K562 (cell line): ENCODE measurements at regions not wholly inside any gene's neighbourhood (a gene's known extent, or its start where the extent isn't known, plus 50 kb on each side); places are given as distances from the start of the nearest gene placed in this dataset.

Experiments used
- ATAC-seq: fragments of 200-7000 bp; cut with Tn5 transposase; 3 replicates; pipeline ENCODE4 v1.9.1; 2020; ENCODE audit warnings: moderate library complexity
- BruUV-seq: library from RNA; stranded (reverse); fragments of 400-500 nt; replicated peaks from 2 replicates; lab custom pipeline; 2021; lab: Mats Ljungman, UMichigan
- CTCF ChIA-PET: fragments of 300-600 bp; formaldehyde crosslinking; extraction: SDS; loops from one replicate; lab custom pipeline; 2021; ENCODE audit warnings: low intra/inter-chr PET ratio; lab: Yijun Ruan, JAX
- POLR2A ChIA-PET: fragments of 300-600, 350-650 bp; sonication (Branson Sonifier 250); formaldehyde crosslinking; extraction: SDS; loops from one replicate; lab custom pipeline; 2021; ENCODE audit warnings: antibody characterized with exemption, inconsistent platforms; lab: Yijun Ruan, JAX
- DNase-seq, 4 experiments: peaks; one replicate each; pipeline versions ENCODE4 v3.0.0 to v3.0.0-alpha.2; 2011 to 2018; ENCODE audit warnings: low spot score in 3 of 4, mixed read lengths in 3 of 4; ENCODE audit errors: extremely low read depth in 1 of 4
- FAIRE-seq: peaks from 2 replicates; lab custom pipeline; 2011; peaks lifted over from hg19 to GRCh38; lab: Jason Lieb, UNC
- H2AFZ ChIP-seq: 2 replicates; pipeline ENCODE4 v1.6.0; 2011; ENCODE audit warnings: low read depth, low read length, control low read depth, inconsistent platforms
- H3K27ac ChIP-seq: fragments of 200-600 bp; 3 replicates; pipeline ENCODE4 v1.8.0; 2011; ENCODE audit warnings: low read depth, mild to moderate bottlenecking, control low read depth, inconsistent platforms, low read length, moderate library complexity, mixed read lengths; ENCODE audit errors: extremely low read depth
- H3K27me3 ChIP-seq, 2 experiments: fragments of 300-600 bp in 1 of 2; 2 replicates in 1 of 2; 3 replicates in 1 of 2; pipeline versions ENCODE4 v1.6.0 to v1.8.0; 2011; ENCODE audit warnings: inconsistent platforms in 2 of 2, low read length in 2 of 2, mild to moderate bottlenecking in 1 of 2, mixed read lengths in 1 of 2, moderate library complexity in 1 of 2; ENCODE audit not compliant: control insufficient read depth in 2 of 2, insufficient read depth in 2 of 2
- H3K36me3 ChIP-seq: fragments of 300-600 bp; 3 replicates; pipeline ENCODE4 v1.8.0; 2011; ENCODE audit warnings: mild to moderate bottlenecking, low read length, inconsistent platforms; ENCODE audit not compliant: control insufficient read depth, insufficient read depth
- H3K4me1 ChIP-seq, 2 experiments: fragments of 200-600 bp in 1 of 2; replicated peaks in 1 of 2; 2 replicates in 1 of 2; 3 replicates in 1 of 2; pipeline versions ENCODE4 v1.5.1 to v1.8.0; 2011; ENCODE audit warnings: inconsistent platforms in 2 of 2, low read length in 2 of 2, mild to moderate bottlenecking in 1 of 2, mixed read lengths in 1 of 2, moderate library complexity in 1 of 2; ENCODE audit not compliant: control insufficient read depth in 2 of 2, insufficient read depth in 2 of 2
- H3K4me2 ChIP-seq: 2 replicates; pipeline ENCODE4 v1.6.1; 2011; ENCODE audit warnings: low read length, control low read depth, inconsistent platforms, mixed read lengths; ENCODE audit not compliant: insufficient read depth
- H3K4me3 ChIP-seq: fragments of 200-600 bp; sonication (generic), shearing (Covaris generic); 2 replicates; pipeline ENCODE4 v1.5.1; 2016; ENCODE audit warnings: control low read depth, inconsistent platforms
- H3K79me2 ChIP-seq: fragments of 200-600 bp; 3 replicates; pipeline ENCODE4 v1.8.0; 2011; ENCODE audit warnings: low read length, inconsistent platforms; ENCODE audit not compliant: control insufficient read depth, insufficient read depth
- H3K9ac ChIP-seq, 2 experiments: 2 replicates each; pipeline versions ENCODE4 v1.6.0 to v1.6.1; 2011; ENCODE audit warnings: low read depth in 2 of 2, low read length in 2 of 2, control low read depth in 1 of 2, inconsistent platforms in 1 of 2, mild to moderate bottlenecking in 1 of 2, mixed read lengths in 1 of 2; ENCODE audit not compliant: insufficient read depth in 1 of 2
- H3K9me1 ChIP-seq: one replicate; pipeline ENCODE4 v1.6.0; 2011; ENCODE audit warnings: inconsistent platforms, mild to moderate bottlenecking, low read length, moderate library complexity; ENCODE audit not compliant: control insufficient read depth, insufficient read depth
- H3K9me3 ChIP-seq: replicated peaks from 2 replicates; pipeline ENCODE4 v1.5.1; 2011; ENCODE audit warnings: low read depth, low read length, inconsistent platforms; ENCODE audit not compliant: control insufficient read depth, insufficient read depth
- H4K20me1 ChIP-seq: replicated peaks from 2 replicates; pipeline ENCODE4 v1.6.1; 2011; ENCODE audit warnings: low read length, inconsistent platforms, mixed read lengths; ENCODE audit not compliant: control insufficient read depth, insufficient read depth
- CBFA2T2 ChIP-seq: fragments of 450-650 bp; conservative IDR thresholded peaks from 2 replicates; pipeline ENCODE4 v1.6.1; 2017; ENCODE audit warnings: mild to moderate bottlenecking
- CBX5 ChIP-seq: IDR thresholded peaks from 2 replicates; pipeline ENCODE4 v1.6.1; 2014; ENCODE audit warnings: low read depth, borderline replicate concordance
- ELF4 ChIP-seq: fragments of 450-650 bp; formaldehyde crosslinking; IDR thresholded peaks from 2 replicates; pipeline ENCODE4 v1.4.0; 2022; ENCODE audit warnings: missing genetic modification characterization
- KDM2B ChIP-seq: fragments of 250-450 bp; sonication (Bioruptor Pico); IDR thresholded peaks from 2 replicates; pipeline ENCODE4 v1.8.0; 2021; ENCODE audit warnings: mild to moderate bottlenecking, moderate library complexity
- RAD21 ChIP-seq, 2 experiments: fragments of 250-450 bp in 1 of 2; fragments of 450-650 bp in 1 of 2; sonication (Bioruptor Pico) in 1 of 2; formaldehyde crosslinking in 1 of 2; IDR thresholded peaks in 1 of 2; conservative IDR thresholded peaks in 1 of 2; 2 replicates each; pipeline versions ENCODE4 v1.4.0 to v1.8.0; 2020 to 2022; ENCODE audit warnings: mild to moderate bottlenecking in 2 of 2, moderate library complexity in 1 of 2
- ZNF766 ChIP-seq: fragments of 200-800 bp; sonication (Bioruptor generic); conservative IDR thresholded peaks from 2 replicates; pipeline ENCODE4 v1.6.1; 2016; ENCODE audit warnings: missing genetic modification characterization, missing compliant biosample characterization
- WGBS: fragments of 100-300 bp; shearing (Covaris generic); methylation state at CpG from one replicate; pipeline ENCODE4 v1.1.6; 2016; ENCODE audit warnings: low coverage, mixed read lengths; ENCODE audit not compliant: insufficient coverage; ENCODE audit errors: missing lambda C conversion rate; 5-methylcytosine and 5-hydroxymethylcytosine counted together
- in situ Hi-C: fragments of 300-500 bp; cut with MboI; formaldehyde crosslinking; loops from 4 replicates; pipeline ENCODE4 v1.15.0; 2018; ENCODE audit warnings: inconsistent platforms, mixed read lengths
- intact Hi-C: fragments of 100-400 bp; cut with micrococcal nuclease; formaldehyde crosslinking; loops from 2 replicates; pipeline ENCODE4 v1.14.2; 2022
- TF ChIP-seq, protein P1 (sequence below): fragments of 450-650 bp; IDR thresholded peaks from 2 replicates; pipeline ENCODE4 v1.6.1; 2018; ENCODE audit warnings: mild to moderate bottlenecking, low read depth; ENCODE audit not compliant: partially characterized antibody
- TF ChIP-seq, protein P2 (sequence below): sonication (generic); formaldehyde crosslinking; IDR thresholded peaks from 2 replicates; pipeline ENCODE4 v1.8.1; 2022; ENCODE audit warnings: missing genetic modification reagents

DNA sequence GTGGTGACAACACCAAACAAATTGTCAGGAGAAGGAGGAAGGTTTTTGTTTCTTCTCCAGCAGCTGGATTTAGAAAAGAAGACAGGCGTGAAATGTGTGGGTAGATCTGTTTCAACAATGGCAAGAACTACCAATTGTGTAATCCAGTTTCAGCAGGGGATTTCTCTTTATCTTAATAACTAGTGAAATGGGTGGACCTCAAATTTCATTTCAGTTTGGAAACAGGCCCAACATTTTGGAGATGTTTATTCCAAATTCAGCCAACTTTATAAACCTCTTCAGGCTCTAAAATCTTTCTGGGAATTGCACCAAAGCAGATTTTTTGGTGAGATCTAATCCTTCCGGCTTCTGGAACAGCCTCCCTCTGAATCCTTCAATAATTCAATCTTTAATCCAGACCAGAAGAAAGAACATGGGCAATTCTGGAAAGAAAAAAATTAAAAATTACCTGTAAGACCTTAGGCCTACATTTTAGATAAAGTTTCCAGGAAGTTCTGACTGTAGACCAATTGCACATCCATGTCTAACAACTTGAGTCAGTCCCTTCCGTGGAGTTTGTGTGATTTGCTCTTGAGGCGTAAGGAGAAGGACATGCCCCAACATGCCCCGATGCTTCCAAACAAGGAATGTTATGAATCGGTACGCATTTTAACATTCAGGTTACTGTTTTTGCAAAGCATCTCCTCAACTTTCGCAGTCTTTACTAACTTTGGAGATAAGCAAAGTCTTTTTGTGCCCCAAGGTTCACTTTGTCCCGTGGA lies 423.6 kb downstream of the IRX1 start (continued):
- TF ChIP-seq, protein P1, sequence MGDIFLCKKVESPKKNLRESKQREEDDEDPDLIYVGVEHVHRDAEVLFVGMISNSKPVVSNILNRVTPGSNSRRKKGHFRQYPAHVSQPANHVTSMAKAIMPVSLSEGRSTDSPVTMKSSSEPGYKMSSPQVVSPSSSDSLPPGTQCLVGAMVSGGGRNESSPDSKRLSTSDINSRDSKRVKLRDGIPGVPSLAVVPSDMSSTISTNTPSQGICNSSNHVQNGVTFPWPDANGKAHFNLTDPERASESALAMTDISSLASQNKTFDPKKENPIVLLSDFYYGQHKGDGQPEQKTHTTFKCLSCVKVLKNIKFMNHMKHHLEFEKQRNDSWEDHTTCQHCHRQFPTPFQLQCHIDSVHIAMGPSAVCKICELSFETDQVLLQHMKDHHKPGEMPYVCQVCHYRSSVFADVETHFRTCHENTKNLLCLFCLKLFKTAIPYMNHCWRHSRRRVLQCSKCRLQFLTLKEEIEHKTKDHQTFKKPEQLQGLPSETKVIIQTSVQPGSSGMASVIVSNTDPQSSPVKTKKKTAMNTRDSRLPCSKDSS: no peak
- TF ChIP-seq CBX5 (no peak), ZNF766 (CRISPR knock-in tag) (no peak), RAD21 (CRISPR knock-in tag; conservative IDR thresholded peaks at IDR 0.05 in 1 of 2, IDR thresholded peaks at IDR 0.05 in 1 of 2) (no peak)
- TF ChIP-seq, protein P2, sequence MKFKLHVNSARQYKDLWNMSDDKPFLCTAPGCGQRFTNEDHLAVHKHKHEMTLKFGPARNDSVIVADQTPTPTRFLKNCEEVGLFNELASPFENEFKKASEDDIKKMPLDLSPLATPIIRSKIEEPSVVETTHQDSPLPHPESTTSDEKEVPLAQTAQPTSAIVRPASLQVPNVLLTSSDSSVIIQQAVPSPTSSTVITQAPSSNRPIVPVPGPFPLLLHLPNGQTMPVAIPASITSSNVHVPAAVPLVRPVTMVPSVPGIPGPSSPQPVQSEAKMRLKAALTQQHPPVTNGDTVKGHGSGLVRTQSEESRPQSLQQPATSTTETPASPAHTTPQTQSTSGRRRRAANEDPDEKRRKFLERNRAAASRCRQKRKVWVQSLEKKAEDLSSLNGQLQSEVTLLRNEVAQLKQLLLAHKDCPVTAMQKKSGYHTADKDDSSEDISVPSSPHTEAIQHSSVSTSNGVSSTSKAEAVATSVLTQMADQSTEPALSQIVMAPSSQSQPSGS: no peak

DNA sequence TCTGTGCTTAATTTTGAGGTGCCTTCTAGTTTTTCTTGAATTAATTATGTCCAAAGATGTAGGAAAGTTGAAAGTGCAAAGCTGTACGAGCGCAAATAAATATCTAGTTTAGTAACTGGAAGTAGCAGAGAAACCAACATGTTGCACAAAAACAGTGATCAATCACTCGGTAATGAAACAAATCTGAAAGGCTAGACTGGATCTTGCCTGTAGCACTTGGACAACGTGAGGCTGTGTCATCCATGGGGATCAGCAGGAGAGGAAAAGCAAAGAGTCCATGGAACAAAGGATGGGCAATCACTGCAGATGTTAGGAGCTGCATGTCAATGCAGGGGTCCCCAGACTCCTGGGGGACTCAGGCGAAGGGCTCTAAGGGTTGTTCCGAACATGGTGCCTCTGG lies 424.2 kb downstream of the IRX1 start:
- no peaks in the 10 kb centered on the region for H3K27me3 ChIP-seq
- H3K9me3 ChIP-seq: no peaks in the 10 kb centered on the region; the same call in 1 of the 2 replicates
- in situ Hi-C loops: no loop called here
- H2AFZ ChIP-seq: no peak overlapping the region
- H3K4me1 ChIP-seq: no peaks in the 10 kb centered on the region
- no peaks in the 10 kb centered on the region for H3K36me3 ChIP-seq
- H3K79me2 ChIP-seq: no peaks in the 10 kb centered on the region
- H3K4me2 ChIP-seq: no peak overlapping the region
- no peaks in the 10 kb centered on the region for H4K20me1 ChIP-seq
- ChIA-PET POLR2A (interaction anchor here (0.6 kb wide), 1 partner anchor 50 kb away, joined by 3 read pairs; no protein-coding TSS in a partner anchor), CTCF (no interaction called here)
- intact Hi-C loops: no loop called here
- 0% methylated on average over 6 of the region's 6 CpGs for WGBS
- H3K9ac ChIP-seq: no peak overlapping the region
- FAIRE-seq: no peak
- TF ChIP-seq CBFA2T2 (no peak), KDM2B (no peak), ELF4 (no peak)
- ATAC-seq: no peak
- H3K27ac ChIP-seq: no peak overlapping the region
- DNase-seq: no peak
- no peak overlapping the region for H3K4me3 ChIP-seq
- H3K9me1 ChIP-seq: no peaks in the 10 kb centered on the region
- no TSS peak for BruUV-seq
